H1 (cell line): ENCODE measurements at regions not wholly inside any gene's neighbourhood (a gene's known extent, or its start where the extent isn't known, plus 50 kb on each side); places are given as distances from the start of the nearest gene placed in this dataset.

ENCODE experiments used
- CTCF ChIA-PET: fragments of 300-600 bp; sonication (Branson Sonifier 250); formaldehyde crosslinking; loops from one replicate; lab custom pipeline; 2021; ENCODE audit not compliant: partially characterized antibody; lab: Charles Lee
- POLR2A ChIA-PET: fragments of 300-600 bp; sonication (Branson Sonifier 250); formaldehyde crosslinking; loops from one replicate; lab custom pipeline; 2021; ENCODE audit warnings: inconsistent platforms; ENCODE audit not compliant: partially characterized antibody; lab: Charles Lee
- DNase-seq, 2 experiments: peaks; one replicate each; pipeline versions ENCODE4 v3.0.0 to v3.0.0-alpha.2; 2010 to 2022; ENCODE audit warnings: low spot score in 2 of 2, low read depth in 1 of 2, mixed read lengths in 1 of 2
- FAIRE-seq: peaks from 2 replicates; lab custom pipeline; 2011; peaks lifted over from hg19 to GRCh38; lab: Jason Lieb, UNC
- H2AFZ ChIP-seq: 2 replicates; pipeline ENCODE4 v1.8.1; 2012; ENCODE audit warnings: low read length, inconsistent platforms
- H2AK5ac ChIP-seq: 2 replicates; pipeline ENCODE4 v1.6.1; 2013; ENCODE audit warnings: low read depth, low read length
- H2BK120ac ChIP-seq: replicated peaks from 2 replicates; pipeline ENCODE3; 2013; ENCODE audit warnings: low read depth, low read length, inconsistent platforms
- H2BK12ac ChIP-seq: 2 replicates; pipeline ENCODE4 v1.6.1; 2013; ENCODE audit warnings: low read depth, low read length
- H2BK15ac ChIP-seq: 2 replicates; pipeline ENCODE4 v1.6.1; 2013; ENCODE audit warnings: low read length
- H2BK20ac ChIP-seq: 2 replicates; pipeline ENCODE4 v1.6.1; 2013; ENCODE audit warnings: low read length
- H2BK5ac ChIP-seq: 2 replicates; pipeline ENCODE4 v1.6.1; 2013; ENCODE audit warnings: low read depth, low read length
- H3K14ac ChIP-seq: 2 replicates; pipeline ENCODE4 v1.6.1; 2013; ENCODE audit warnings: inconsistent platforms; ENCODE audit not compliant: insufficient read length
- H3K18ac ChIP-seq: 2 replicates; pipeline ENCODE4 v1.6.1; 2013; ENCODE audit warnings: low read length; ENCODE audit errors: extremely low read depth
- H3K23ac ChIP-seq: 2 replicates; pipeline ENCODE4 v1.6.1; 2013; ENCODE audit warnings: inconsistent platforms; ENCODE audit not compliant: insufficient read length
- H3K23me2 ChIP-seq: 2 replicates; pipeline ENCODE4 v1.6.1; 2013; ENCODE audit warnings: low read depth, low read length
- H3K27ac ChIP-seq: 2 replicates; pipeline ENCODE4 v1.6.1; 2011; ENCODE audit warnings: low read depth, low read length, inconsistent platforms
- H3K27me3 ChIP-seq, 4 experiments: replicated peaks in 1 of 4; 1 replicate in 1 of 4; 2 replicates in 3 of 4; pipeline versions ENCODE4 v1.6.1 to v1.8.1; 2011 to 2013; ENCODE audit warnings: low read length in 3 of 4, mild to moderate bottlenecking in 3 of 4, inconsistent platforms in 2 of 4, mixed read lengths in 2 of 4, moderate library complexity in 1 of 4; ENCODE audit not compliant: control insufficient read depth in 3 of 4, insufficient read depth in 3 of 4; ENCODE audit errors: extremely low read depth in 1 of 4
- H3K36me3 ChIP-seq, 4 experiments: 2 replicates each; pipeline versions ENCODE4 v1.6.1 to v1.8.1; 2011 to 2013; ENCODE audit warnings: mild to moderate bottlenecking in 4 of 4, low read length in 3 of 4, moderate library complexity in 2 of 4, control low read depth in 1 of 4, inconsistent platforms in 1 of 4; ENCODE audit not compliant: insufficient read depth in 4 of 4, control insufficient read depth in 2 of 4
- H3K4ac ChIP-seq: replicated peaks from 2 replicates; pipeline ENCODE3; 2013; ENCODE audit warnings: low read length, low read depth, mixed read lengths, inconsistent platforms; ENCODE audit not compliant: insufficient read length
- H3K4me1 ChIP-seq, 4 experiments: replicated peaks in 1 of 4; 1 replicate in 1 of 4; 2 replicates in 3 of 4; pipeline versions ENCODE4 v1.6.1 to v1.8.1; 2011 to 2013; ENCODE audit warnings: low read length in 3 of 4, inconsistent platforms in 2 of 4, mixed read lengths in 1 of 4; ENCODE audit not compliant: insufficient read depth in 4 of 4, control insufficient read depth in 3 of 4
- H3K4me2 ChIP-seq, 2 experiments: 2 replicates each; pipeline versions ENCODE4 v1.6.1 to v1.8.1; 2011 to 2013; ENCODE audit warnings: low read depth in 2 of 2, low read length in 2 of 2, control low read depth in 1 of 2, inconsistent platforms in 1 of 2, mild to moderate bottlenecking in 1 of 2; ENCODE audit not compliant: insufficient read depth in 1 of 2
- H3K4me3 ChIP-seq, 4 experiments: fragments of 200-600, 300-600 bp in 1 of 4; sonication (generic), shearing (Covaris generic), sonication (Bioruptor Twin) in 1 of 4; 2 replicates each; pipeline versions ENCODE4 v1.5.1 to v1.8.1; 2011 to 2016; ENCODE audit warnings: low read length in 4 of 4, low read depth in 3 of 4, control low read depth in 2 of 4, inconsistent platforms in 2 of 4, mild to moderate bottlenecking in 2 of 4, mixed read lengths in 1 of 4, moderate library complexity in 1 of 4; ENCODE audit not compliant: insufficient read depth in 2 of 4; ENCODE audit errors: extremely low read depth in 1 of 4
- H3K56ac ChIP-seq: replicated peaks from 2 replicates; pipeline ENCODE3; 2013; ENCODE audit warnings: low read depth, mild to moderate bottlenecking, mixed read lengths, low read length, inconsistent platforms; ENCODE audit not compliant: insufficient read length
- H3K79me1 ChIP-seq: 2 replicates; pipeline ENCODE4 v1.6.1; 2013; ENCODE audit warnings: low read depth, low read length, control low read depth
- H3K79me2 ChIP-seq, 2 experiments: 2 replicates each; pipeline versions ENCODE4 v1.6.1 to v1.8.1; 2012 to 2013; ENCODE audit warnings: low read length in 2 of 2, mild to moderate bottlenecking in 2 of 2, inconsistent platforms in 1 of 2; ENCODE audit not compliant: insufficient read depth in 2 of 2, control insufficient read depth in 1 of 2
- H3K9ac ChIP-seq, 4 experiments: replicated peaks in 1 of 4; 1 replicate in 1 of 4; 2 replicates in 3 of 4; pipeline versions ENCODE4 v1.6.1 to v1.8.1; 2011 to 2013; ENCODE audit warnings: low read depth in 3 of 4, low read length in 3 of 4, control low read depth in 2 of 4, mild to moderate bottlenecking in 2 of 4, moderate library complexity in 2 of 4, inconsistent platforms in 1 of 4; ENCODE audit errors: extremely low read depth in 1 of 4
- H3K9me3 ChIP-seq, 2 experiments: 2 replicates each; pipeline versions ENCODE4 v1.6.1 to v1.8.1; 2012 to 2013; ENCODE audit warnings: mild to moderate bottlenecking in 2 of 2, moderate library complexity in 2 of 2, control low read depth in 1 of 2, inconsistent platforms in 1 of 2, low read depth in 1 of 2, low read length in 1 of 2, mixed read lengths in 1 of 2; ENCODE audit not compliant: insufficient read depth in 2 of 2
- H4K20me1 ChIP-seq, 2 experiments: replicated peaks in 1 of 2; 2 replicates each; pipeline versions ENCODE3 to v1.8.1; 2011 to 2013; ENCODE audit warnings: inconsistent platforms in 2 of 2, low read length in 2 of 2, mild to moderate bottlenecking in 1 of 2; ENCODE audit not compliant: insufficient read depth in 2 of 2, control insufficient read depth in 1 of 2
- H4K5ac ChIP-seq: 2 replicates; pipeline ENCODE4 v1.6.1; 2013; ENCODE audit warnings: low read length, low read depth, mixed read lengths, inconsistent platforms; ENCODE audit not compliant: insufficient read length
- H4K8ac ChIP-seq: 2 replicates; pipeline ENCODE4 v1.8.0; 2013; ENCODE audit warnings: mild to moderate bottlenecking, moderate library complexity, low read length, inconsistent platforms; ENCODE audit not compliant: insufficient read depth; ENCODE audit errors: extremely low read depth
- H4K91ac ChIP-seq: replicated peaks from 2 replicates; pipeline ENCODE3; 2013; ENCODE audit warnings: low read length, mixed read lengths, inconsistent platforms; ENCODE audit not compliant: insufficient read length
- CREB1 ChIP-seq: IDR thresholded peaks from 2 replicates; pipeline ENCODE4 v1.6.1; 2012; ENCODE audit warnings: inconsistent platforms
- EGR1 ChIP-seq: IDR thresholded peaks from 2 replicates; pipeline ENCODE4 v1.6.1; 2011; ENCODE audit warnings: low read depth, low read length, borderline replicate concordance
- MAFK ChIP-seq: IDR thresholded peaks from 2 replicates; pipeline ENCODE4 v1.6.1; 2012; ENCODE audit warnings: low read depth, mild to moderate bottlenecking, improper control_type of control experiment, low read length
- POU5F1 ChIP-seq: IDR thresholded peaks from 2 replicates; pipeline ENCODE4 v1.6.1; 2011; ENCODE audit warnings: low read depth, mild to moderate bottlenecking, low read length, moderate library complexity
- SP4 ChIP-seq: IDR thresholded peaks from 2 replicates; pipeline ENCODE4 v1.6.1; 2012; ENCODE audit warnings: low read length, inconsistent platforms
- TEAD4 ChIP-seq: IDR thresholded peaks from 2 replicates; pipeline ENCODE4 v1.6.1; 2012; ENCODE audit warnings: low read depth, low read length, inconsistent platforms, mixed read lengths
- YY1 ChIP-seq: IDR thresholded peaks from 2 replicates; pipeline ENCODE4 v1.6.1; 2011; ENCODE audit warnings: low read depth, mild to moderate bottlenecking, low read length
- WGBS, 2 experiments: shearing (Covaris generic) in 1 of 2; methylation state at CpG; one replicate each; pipeline versions ENCODE4 v1.1.6 to v1.1.7; 2013 to 2015; ENCODE audit warnings: low lambda C conversion rate in 2 of 2, mixed read lengths in 2 of 2, inconsistent platforms in 1 of 2, low coverage in 1 of 2, missing lambda C conversion rate in 1 of 2; ENCODE audit not compliant: insufficient replicate concordance in 2 of 2, insufficient coverage in 1 of 2, insufficient read length in 1 of 2; ENCODE audit errors: extremely low coverage in 1 of 2, missing lambda C conversion rate in 1 of 2; 5-methylcytosine and 5-hydroxymethylcytosine counted together

DNA sequence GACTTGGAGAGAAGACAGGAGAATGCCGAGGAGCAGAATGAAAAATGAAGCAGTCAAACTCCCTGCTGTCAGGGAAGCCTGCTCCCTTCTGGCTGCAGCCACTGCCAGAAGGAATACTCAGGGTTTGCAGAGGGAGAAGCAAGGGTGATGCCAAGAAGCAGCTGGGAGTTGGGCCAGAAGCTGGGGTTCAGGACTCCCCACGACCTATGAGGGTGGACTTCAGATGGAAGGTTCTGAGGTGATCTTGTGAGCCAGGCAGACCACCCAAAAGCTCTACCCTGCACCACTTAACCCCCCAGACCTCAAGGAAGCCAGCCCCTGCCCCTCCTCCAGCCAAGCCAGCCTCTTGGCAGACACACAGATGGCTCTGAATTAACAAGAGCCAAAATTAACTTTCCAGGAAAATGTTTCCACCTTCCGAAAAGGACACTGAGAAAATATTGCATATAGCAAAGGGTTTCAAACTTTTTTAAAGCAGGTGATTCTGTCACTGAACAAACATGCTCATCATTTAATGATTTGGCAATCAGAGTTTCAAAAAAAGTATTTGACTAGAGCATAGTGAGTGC lies 126.0 kb upstream of the ERCC4 start:
- Histone ChIP-seq H3K18ac (no peak overlapping the region), H3K79me2 (no peaks in the 10 kb centered on the region), H3K27me3 (no peaks in the 10 kb centered on the region), H3K27ac (no peak overlapping the region), H2AK5ac (no peak overlapping the region), H3K14ac (no peak overlapping the region), H2BK20ac (no peak overlapping the region), H3K23ac (no peak overlapping the region), H3K4ac (no peak overlapping the region), H3K4me3 (no peak overlapping the region), H4K5ac (no peak overlapping the region), H4K20me1 (no peaks in the 10 kb centered on the region), H3K36me3 (no peaks in the 10 kb centered on the region), H4K8ac (no peak overlapping the region), H2BK15ac (no peak overlapping the region), H3K56ac (no peak overlapping the region), H2BK12ac (no peak overlapping the region), H2AFZ (no peak overlapping the region), H2BK120ac (no peak overlapping the region), H2BK5ac (no peak overlapping the region), H4K91ac (no peak overlapping the region), H3K79me1 (no peaks in the 10 kb centered on the region), H3K9me3 (no peaks in the 10 kb centered on the region; a peak in 1 of 4 replicates), H3K23me2 (no peaks in the 10 kb centered on the region; the same call in 1 of the 2 replicates), H3K9ac (no peak overlapping the region), H3K4me1 (no peaks in the 10 kb centered on the region), H3K4me2 (no peak overlapping the region)
- no peak for FAIRE-seq
- TF ChIP-seq TEAD4 (no peak), SP4 (no peak), CREB1 (no peak), MAFK (no peak), POU5F1 (no peak), YY1 (no peak), EGR1 (no peak)
- POLR2A ChIA-PET: no interaction called here
- DNase-seq: no peak
- CTCF ChIA-PET: no interaction called here
- 78% methylated on average over 3 of the region's 3 CpGs; no CpG with 5 or more reads in 1 of the 2 experiments for WGBS, 2 experiments
